Vagina (tissue), 2 donors: ENCODE measurements at regions not wholly inside any gene's neighbourhood (a gene's known extent, or its start where the extent isn't known, plus 50 kb on each side); places are given as distances from the start of the nearest gene placed in this dataset.
"Not testable (repeated sequence)": the region's sequence is repeated elsewhere in the genome, so short reads cannot be mapped to it uniquely, and the experiment has no call there.

ENCODE experiments used
- DNase-seq, 2 donors: peaks; one replicate each; pipeline ENCODE4 v3.0.0-alpha.2; 2017; ENCODE audit errors: extremely low spot score in 2 of 2
- H3K27ac ChIP-seq: fragments of 200-600 bp; sonication (generic); one replicate; pipeline ENCODE4 v1.5.1; 2019
- H3K27me3 ChIP-seq: fragments of 200-600 bp; sonication (generic); one replicate; pipeline ENCODE4 v1.5.1; 2019
- H3K36me3 ChIP-seq, 2 donors: fragments of 200-600 bp; sonication (generic); one replicate each; pipeline ENCODE4 v1.5.1; 2017 to 2019
- H3K4me1 ChIP-seq: fragments of 200-600 bp; sonication (generic); one replicate; pipeline ENCODE4 v1.5.1; 2019
- H3K4me3 ChIP-seq, 2 donors: fragments of 200-600 bp; sonication (generic); 1 replicate in 1 of 2; 2 replicates in 1 of 2; pipeline ENCODE4 v1.5.1; 2016 to 2019
- H3K9me3 ChIP-seq: fragments of 200-600 bp; sonication (generic); one replicate; pipeline ENCODE4 v1.5.1; 2019
- POLR2A ChIP-seq, 2 donors: fragments of 450-650 bp; IDR thresholded peaks; one replicate each; pipeline ENCODE4 v1.6.1; 2017; ENCODE audit warnings: antibody characterized with exemption in 2 of 2, mild to moderate bottlenecking in 2 of 2, moderate library complexity in 2 of 2
- POLR2AphosphoS5 ChIP-seq, 2 donors: sonication (generic); formaldehyde crosslinking; IDR thresholded peaks; one replicate each; pipeline ENCODE4 v1.9.0; 2017; ENCODE audit warnings: antibody characterized with exemption in 2 of 2, mild to moderate bottlenecking in 2 of 2, low read depth in 1 of 2; ENCODE audit not compliant: insufficient read depth in 1 of 2
- intact Hi-C: fragments of 100-400 bp; cut with DNase I; formaldehyde crosslinking; loops from one replicate; pipeline ENCODE4 v1.15.1; 2023
- TF ChIP-seq, protein P1 (sequence below), 3 experiments: fragments of 450-650 bp in 2 of 3; fragments of 200-600 bp in 1 of 3; sonication (generic) in 1 of 3; IDR thresholded peaks; one replicate each; pipeline ENCODE4 v1.5.1; 2017 to 2019; ENCODE audit warnings: antibody characterized with exemption in 3 of 3, mild to moderate bottlenecking in 2 of 3, moderate library complexity in 2 of 3

DNA sequence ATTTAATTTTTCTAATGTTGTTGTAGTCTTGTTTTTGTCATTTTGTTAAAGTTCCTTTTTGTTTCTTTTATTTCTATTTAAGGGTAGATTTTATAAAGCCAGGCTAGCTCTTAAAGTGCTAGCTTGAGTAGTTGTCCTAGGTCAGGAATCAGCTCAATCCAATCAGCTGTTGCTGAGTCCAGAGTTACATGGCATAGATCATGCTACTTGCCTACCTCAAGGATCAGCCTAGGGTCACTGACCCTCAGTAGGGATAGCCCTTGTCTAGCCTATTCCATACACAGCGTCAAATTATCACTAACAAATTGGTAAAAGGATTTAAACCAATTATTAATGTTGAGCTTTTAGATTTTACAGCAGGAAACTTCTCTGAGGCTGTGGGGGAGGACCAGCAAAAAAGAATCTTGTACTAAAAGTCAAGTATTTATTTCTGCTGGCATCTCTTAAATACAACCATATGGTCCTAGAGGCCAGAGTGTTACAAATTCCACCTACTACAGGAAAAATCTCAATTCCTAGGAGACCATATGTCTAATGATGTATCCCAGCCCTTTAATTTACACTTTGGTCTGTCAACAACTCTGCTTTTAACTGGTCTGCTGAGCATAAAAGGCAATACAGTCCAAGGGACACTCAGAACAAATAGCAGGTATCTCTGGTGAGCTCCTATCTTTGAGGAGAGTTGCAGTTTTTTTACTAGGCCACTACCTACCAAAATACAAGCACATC lies 138.3 kb upstream of the PTPRG start:
- Histone ChIP-seq H3K4me3 (no peak overlapping the region), H3K36me3 (no peaks in the 10 kb centered on the region), H3K27ac (no peak overlapping the region), H3K27me3 (no peaks in the 10 kb centered on the region), H3K9me3 (no peaks in the 10 kb centered on the region), H3K4me1 (peaks cover 5% of the 10 kb centered on the region)
- no peak for DNase-seq
- no peak for TF ChIP-seq POLR2A (IDR thresholded peaks at IDR 0.05)
- no peak for TF ChIP-seq POLR2AphosphoS5 (IDR thresholded peaks at IDR 0.05; ENCODE audit: insufficient read depth in 1 of 2, low read depth in 1 of 2)
- TF ChIP-seq, protein P1, sequence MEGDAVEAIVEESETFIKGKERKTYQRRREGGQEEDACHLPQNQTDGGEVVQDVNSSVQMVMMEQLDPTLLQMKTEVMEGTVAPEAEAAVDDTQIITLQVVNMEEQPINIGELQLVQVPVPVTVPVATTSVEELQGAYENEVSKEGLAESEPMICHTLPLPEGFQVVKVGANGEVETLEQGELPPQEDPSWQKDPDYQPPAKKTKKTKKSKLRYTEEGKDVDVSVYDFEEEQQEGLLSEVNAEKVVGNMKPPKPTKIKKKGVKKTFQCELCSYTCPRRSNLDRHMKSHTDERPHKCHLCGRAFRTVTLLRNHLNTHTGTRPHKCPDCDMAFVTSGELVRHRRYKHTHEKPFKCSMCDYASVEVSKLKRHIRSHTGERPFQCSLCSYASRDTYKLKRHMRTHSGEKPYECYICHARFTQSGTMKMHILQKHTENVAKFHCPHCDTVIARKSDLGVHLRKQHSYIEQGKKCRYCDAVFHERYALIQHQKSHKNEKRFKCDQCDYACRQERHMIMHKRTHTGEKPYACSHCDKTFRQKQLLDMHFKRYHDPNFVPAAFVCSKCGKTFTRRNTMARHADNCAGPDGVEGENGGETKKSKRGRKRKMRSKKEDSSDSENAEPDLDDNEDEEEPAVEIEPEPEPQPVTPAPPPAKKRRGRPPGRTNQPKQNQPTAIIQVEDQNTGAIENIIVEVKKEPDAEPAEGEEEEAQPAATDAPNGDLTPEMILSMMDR (IDR thresholded peaks at IDR 0.05): no peak
- intact Hi-C loops: no loop called here

DNA sequence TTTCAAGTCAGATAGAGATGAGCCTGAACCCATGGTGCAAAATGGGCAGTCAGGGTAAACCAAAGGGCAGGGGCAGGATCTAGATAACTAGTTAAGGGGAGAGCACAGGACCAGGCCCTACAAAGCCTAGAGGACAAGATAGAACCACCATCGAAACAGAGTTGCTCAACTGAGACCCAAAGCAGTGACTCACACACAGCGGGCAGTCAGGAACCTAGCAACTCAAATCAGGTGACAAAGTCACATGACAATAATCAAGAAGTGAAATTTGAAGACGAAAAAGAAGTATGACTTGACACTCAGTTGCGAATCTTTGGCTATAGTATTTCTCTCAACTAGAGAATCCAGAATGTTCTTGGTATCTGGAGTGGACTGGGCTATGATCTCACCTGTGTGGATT lies 136.0 kb upstream of the PTPRG start:
- H3K4me1 ChIP-seq: no peaks in the 10 kb centered on the region
- no peak overlapping the region for H3K4me3 ChIP-seq
- TF ChIP-seq POLR2AphosphoS5 (IDR thresholded peaks at IDR 0.05; ENCODE audit: insufficient read depth in 1 of 2, low read depth in 1 of 2) (no peak), POLR2A (IDR thresholded peaks at IDR 0.05) (no peak)
- H3K27me3 ChIP-seq: no peaks in the 10 kb centered on the region
- intact Hi-C loops: no loop called here
- no peak for DNase-seq
- H3K27ac ChIP-seq: no peak overlapping the region
- H3K36me3 ChIP-seq: no peaks in the 10 kb centered on the region
- no peaks in the 10 kb centered on the region for H3K9me3 ChIP-seq

DNA sequence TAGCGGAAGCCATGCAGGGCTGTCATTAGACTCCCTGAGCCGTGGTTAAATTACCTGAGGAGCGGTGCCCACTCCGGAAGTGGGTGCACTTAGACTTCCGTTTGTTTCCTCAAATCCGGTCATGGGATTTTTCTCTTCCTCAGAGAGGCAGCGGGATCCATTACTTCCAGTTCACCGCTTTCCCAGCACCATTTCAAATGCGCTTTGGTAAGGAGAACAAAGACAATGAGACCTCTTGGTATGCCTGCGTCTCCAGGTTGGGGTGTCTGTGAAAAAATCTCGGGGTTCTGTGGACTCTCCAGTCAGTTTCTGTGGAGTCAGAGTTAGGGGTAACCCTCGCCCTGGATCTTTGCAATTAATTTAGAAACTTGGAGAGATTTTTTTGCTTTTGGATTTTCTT lies 132.3 kb upstream of the PTPRG start:
- H3K27me3 ChIP-seq: no peaks in the 10 kb centered on the region
- no peak for DNase-seq

DNA sequence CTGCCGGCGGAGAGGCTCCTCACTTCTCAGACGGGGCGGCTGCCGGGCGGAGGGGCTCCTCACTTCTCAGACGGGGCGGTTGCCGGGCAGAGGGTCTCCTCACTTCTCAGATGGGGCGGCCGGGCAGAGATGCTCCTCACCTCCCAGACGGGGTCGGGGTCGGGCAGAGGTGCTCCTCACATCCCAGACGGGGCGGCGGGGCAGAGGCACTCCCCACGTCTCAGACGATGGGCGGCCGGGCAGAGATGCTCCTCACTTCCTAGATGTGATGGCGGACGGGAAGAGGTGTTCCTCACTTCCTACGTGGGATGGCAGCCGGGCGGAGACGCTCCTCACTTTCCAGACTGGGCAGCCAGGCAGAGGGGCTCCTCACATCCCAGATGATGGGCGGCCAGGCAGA lies 126.5 kb upstream of the PTPRG start:
- DNase-seq, H3K27me3 ChIP-seq, H3K36me3 ChIP-seq, H3K9me3 ChIP-seq, intact Hi-C loops, H3K4me3 ChIP-seq, H3K27ac ChIP-seq, H3K4me1 ChIP-seq: not testable (repeated sequence)

More for the DNA sequence above, 132.3 kb upstream of the PTPRG start:
- H3K4me1 ChIP-seq: no peaks in the 10 kb centered on the region
- intact Hi-C loops: no loop called here
- no peak overlapping the region for H3K4me3 ChIP-seq
- H3K27ac ChIP-seq: no peak overlapping the region
- H3K36me3 ChIP-seq: no peaks in the 10 kb centered on the region
- TF ChIP-seq, protein P1 (IDR thresholded peaks at IDR 0.05): no peak
- no peak for TF ChIP-seq POLR2A (IDR thresholded peaks at IDR 0.05)
- TF ChIP-seq POLR2AphosphoS5 (IDR thresholded peaks at IDR 0.05; ENCODE audit: insufficient read depth in 1 of 2, low read depth in 1 of 2): no peak
- H3K9me3 ChIP-seq: no peaks in the 10 kb centered on the region

DNA sequence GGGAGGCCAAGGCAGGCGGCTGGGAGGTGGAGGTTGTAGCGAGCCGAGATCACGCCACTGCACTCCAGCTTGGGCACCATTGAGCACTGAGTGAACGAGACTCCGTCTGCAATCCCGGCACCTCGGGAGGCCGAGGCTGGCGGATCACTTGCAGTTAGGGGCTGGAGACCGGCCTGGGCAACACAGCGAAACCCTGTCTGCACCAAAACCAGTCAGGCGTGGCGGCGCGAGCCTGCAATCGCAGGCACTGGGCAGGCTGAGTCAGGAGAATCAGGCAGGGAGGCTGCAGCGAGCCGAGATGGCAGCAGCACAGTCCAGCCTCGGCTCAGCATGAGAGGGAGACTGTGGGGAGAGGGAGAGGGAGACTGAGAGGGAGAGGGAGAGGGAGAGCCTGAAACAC lies 126.0 kb upstream of the PTPRG start:
- H3K4me1 ChIP-seq, H3K9me3 ChIP-seq, H3K27ac ChIP-seq, DNase-seq, H3K36me3 ChIP-seq, H3K4me3 ChIP-seq, H3K27me3 ChIP-seq, intact Hi-C loops: not testable (repeated sequence)

DNA sequence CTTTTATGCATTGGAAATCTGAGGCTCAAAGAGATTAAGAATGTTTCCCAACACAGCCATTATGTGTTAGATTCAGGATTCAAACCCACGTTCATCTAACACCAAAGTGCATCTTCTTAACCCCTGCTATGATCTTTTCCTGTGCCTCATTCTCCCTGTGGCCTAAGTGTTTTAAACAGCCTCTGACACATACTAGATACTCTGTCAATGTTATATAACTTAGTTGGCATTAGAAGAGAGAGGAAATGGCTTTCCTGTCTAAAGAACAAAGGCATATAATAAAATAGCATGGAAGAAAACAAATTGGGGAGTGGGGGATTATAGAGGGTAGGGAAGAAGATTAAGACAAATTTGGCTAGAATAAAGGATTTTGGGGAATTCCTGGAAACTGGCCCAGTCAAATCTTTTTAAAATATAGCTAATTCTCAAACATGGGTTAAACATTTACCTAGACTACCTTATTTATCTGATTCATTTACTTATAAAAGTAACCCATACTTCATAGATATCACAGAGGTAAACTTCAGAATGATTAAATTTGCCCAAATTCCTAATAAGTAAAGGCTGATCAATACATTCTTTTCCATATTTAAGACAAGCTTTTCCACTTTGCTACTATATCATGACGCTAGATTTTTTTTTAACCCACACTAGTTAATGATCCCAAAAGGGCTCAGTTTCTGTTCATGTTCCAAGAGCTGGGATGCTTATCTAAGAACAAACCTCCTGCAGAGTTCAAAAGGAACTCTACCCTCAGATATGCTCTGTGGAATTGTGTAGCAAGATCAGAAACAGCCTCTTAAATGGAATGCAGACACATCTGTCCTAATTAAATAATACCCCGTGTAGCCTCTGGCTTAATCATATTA lies 122.9 kb upstream of the PTPRG start:
- H3K27me3 ChIP-seq: no peaks in the 10 kb centered on the region
- H3K27ac ChIP-seq: no peak overlapping the region
- no peak overlapping the region for H3K4me3 ChIP-seq
- H3K36me3 ChIP-seq: no peaks in the 10 kb centered on the region
- intact Hi-C loops: no loop called here
- no peak for TF ChIP-seq POLR2AphosphoS5 (IDR thresholded peaks at IDR 0.05; ENCODE audit: insufficient read depth in 1 of 2, low read depth in 1 of 2)
- TF ChIP-seq, protein P1 (IDR thresholded peaks at IDR 0.05): no peak
- TF ChIP-seq POLR2A (IDR thresholded peaks at IDR 0.05): no peak
- no peaks in the 10 kb centered on the region for H3K4me1 ChIP-seq
- no peaks in the 10 kb centered on the region for H3K9me3 ChIP-seq
- DNase-seq: no peak
